Endothelial cell of umbilical vein (primary cell): ENCODE measurements at regions not wholly inside any gene's neighbourhood (a gene's known extent, or its start where the extent isn't known, plus 50 kb on each side); places are given as distances from the start of the nearest gene placed in this dataset.

Experiments used
- BruUV-seq: library from RNA; stranded (reverse); fragments of 400-500 nt; replicated peaks from 2 replicates; lab custom pipeline; 2021; lab: Mats Ljungman, UMichigan
- CTCF ChIA-PET: fragments of 300-600, 350-600 bp; sonication (Branson Sonifier 250); formaldehyde crosslinking; loops from one replicate; lab custom pipeline; 2021; ENCODE audit warnings: antibody characterized with exemption, inconsistent platforms; lab: Charles Lee
- POLR2A ChIA-PET: fragments of 300-600, 350-600 bp; sonication (Branson Sonifier 250); formaldehyde crosslinking; loops from one replicate; lab custom pipeline; 2021; ENCODE audit warnings: antibody characterized with exemption, inconsistent platforms; lab: Charles Lee
- DNase-seq: peaks from one replicate; pipeline ENCODE4 v3.0.0-alpha.2; 2011; ENCODE audit warnings: low read depth, low spot score
- FAIRE-seq: peaks from 2 replicates; lab custom pipeline; 2011; peaks lifted over from hg19 to GRCh38; lab: Jason Lieb, UNC
- H2AFZ ChIP-seq: 2 replicates; pipeline ENCODE4 v1.6.0; 2012; ENCODE audit warnings: low read depth, low read length, control low read depth, inconsistent platforms
- H3K27ac ChIP-seq: 2 replicates; pipeline ENCODE4 v1.5.1; 2011; ENCODE audit warnings: low read depth, mild to moderate bottlenecking, control low read depth, low read length, moderate library complexity; ENCODE audit not compliant: insufficient read depth
- H3K27me3 ChIP-seq, 2 experiments: 2 replicates each; pipeline versions ENCODE4 v1.6.0 to v1.6.1; 2011; ENCODE audit warnings: low read length in 2 of 2, mixed read lengths in 1 of 2; ENCODE audit not compliant: control insufficient read depth in 2 of 2, insufficient read depth in 2 of 2
- H3K36me3 ChIP-seq, 2 experiments: 2 replicates in 1 of 2; 3 replicates in 1 of 2; pipeline ENCODE4 v1.5.1; 2011; ENCODE audit warnings: low read length in 2 of 2, mild to moderate bottlenecking in 1 of 2, moderate library complexity in 1 of 2; ENCODE audit not compliant: control insufficient read depth in 2 of 2, insufficient read depth in 2 of 2; ENCODE audit errors: extremely low read depth in 1 of 2
- H3K4me1 ChIP-seq: 3 replicates; pipeline ENCODE4 v1.5.1; 2011; ENCODE audit warnings: mild to moderate bottlenecking, low read length; ENCODE audit not compliant: control insufficient read depth, insufficient read depth; ENCODE audit errors: extremely low read depth
- H3K4me2 ChIP-seq: 2 replicates; pipeline ENCODE4 v1.6.1; 2011; ENCODE audit warnings: low read length, control low read depth, mixed read lengths; ENCODE audit not compliant: insufficient read depth
- H3K4me3 ChIP-seq, 3 experiments: fragments of 200-600 bp in 1 of 3; sonication (generic), shearing (Covaris generic) in 1 of 3; replicated peaks in 1 of 3; 2 replicates each; pipeline ENCODE4 v1.5.1; 2011 to 2016; ENCODE audit warnings: control low read depth in 3 of 3, low read length in 3 of 3, mild to moderate bottlenecking in 2 of 3, inconsistent platforms in 1 of 3, low read depth in 1 of 3, moderate library complexity in 1 of 3; ENCODE audit not compliant: insufficient read depth in 1 of 3
- H3K79me2 ChIP-seq: 2 replicates; pipeline ENCODE4 v1.6.0; 2012; ENCODE audit warnings: low read length, inconsistent platforms; ENCODE audit not compliant: control insufficient read depth, insufficient read depth
- H3K9ac ChIP-seq: replicated peaks from 2 replicates; pipeline ENCODE3; 2011; ENCODE audit warnings: low read length, control low read depth; ENCODE audit not compliant: insufficient read depth; ENCODE audit errors: extremely low read depth
- H3K9me1 ChIP-seq: replicated peaks from 3 replicates; pipeline ENCODE4 v1.6.0; 2011; ENCODE audit warnings: mild to moderate bottlenecking, low read length; ENCODE audit not compliant: control insufficient read depth, insufficient read depth; ENCODE audit errors: extremely low read depth
- H3K9me3 ChIP-seq: replicated peaks from 2 replicates; pipeline ENCODE4 v1.5.1; 2012; ENCODE audit warnings: low read length, inconsistent platforms; ENCODE audit not compliant: control insufficient read depth, insufficient read depth
- H4K20me1 ChIP-seq: replicated peaks from 2 replicates; pipeline ENCODE3; 2011; ENCODE audit warnings: mild to moderate bottlenecking, low read length; ENCODE audit not compliant: control insufficient read depth, insufficient read depth; ENCODE audit errors: extremely low read depth
- CTCF ChIP-seq, 2 donors: IDR thresholded peaks; 1 replicate in 1 of 2; 2 replicates in 1 of 2; pipeline ENCODE4 v1.5.1; 2011; ENCODE audit warnings: low read length in 2 of 2, mild to moderate bottlenecking in 2 of 2, moderate library complexity in 2 of 2, control low read depth in 1 of 2, inconsistent platforms in 1 of 2, low read depth in 1 of 2; ENCODE audit not compliant: insufficient read depth in 1 of 2; ENCODE audit errors: extremely low read depth in 1 of 2
- EZH2 ChIP-seq: IDR thresholded peaks from 2 replicates; pipeline ENCODE4 v1.6.1; 2012; ENCODE audit warnings: borderline replicate concordance, low read depth, mild to moderate bottlenecking, moderate library complexity, low read length, inconsistent platforms; ENCODE audit not compliant: severe bottlenecking
- FOS ChIP-seq: IDR thresholded peaks from 2 replicates; pipeline ENCODE4 v1.6.1; 2011; ENCODE audit warnings: mild to moderate bottlenecking, low read length, moderate library complexity, borderline replicate concordance; ENCODE audit not compliant: insufficient read depth
- GATA2 ChIP-seq: IDR thresholded peaks from 2 replicates; pipeline ENCODE4 v1.7.0; 2011; ENCODE audit warnings: low read depth, mild to moderate bottlenecking, moderate library complexity, mixed read lengths, low read length; ENCODE audit not compliant: insufficient read length, insufficient read depth
- JUN ChIP-seq: IDR thresholded peaks from 2 replicates; pipeline ENCODE4 v1.6.1; 2011; ENCODE audit warnings: borderline replicate concordance, low read depth; ENCODE audit not compliant: insufficient read length, insufficient read depth
- MAX ChIP-seq: IDR thresholded peaks from 2 replicates; pipeline ENCODE4 v1.6.1; 2011; ENCODE audit not compliant: insufficient read depth, insufficient read length
- MYC ChIP-seq: IDR thresholded peaks from one replicate; pipeline ENCODE4 v1.6.1; 2011; ENCODE audit warnings: mild to moderate bottlenecking, low read depth, low read length
- POLR2A ChIP-seq: IDR thresholded peaks from 2 replicates; pipeline ENCODE4 v1.6.1; 2012; ENCODE audit warnings: low read depth, mild to moderate bottlenecking, control low read depth, low read length
- POLR2AphosphoS5 ChIP-seq: IDR thresholded peaks from 2 replicates; pipeline ENCODE4 v1.6.1; 2012; ENCODE audit warnings: low read depth, mild to moderate bottlenecking, control low read depth, low read length, moderate library complexity; ENCODE audit not compliant: insufficient read depth
- dilution Hi-C: fragments of 300-500 bp; cut with MboI; formaldehyde crosslinking; loops from one replicate; pipeline ENCODE4 v1.15.0; 2019; ENCODE audit warnings: low sequenced_read_pairs; ENCODE audit not compliant: extremely low pct_ligation_motif_present
- intact Hi-C: fragments of 100-400 bp; cut with micrococcal nuclease; formaldehyde crosslinking; loops from one replicate; pipeline ENCODE4 v1.10.0; 2022

- intact Hi-C loops (no loop called here), dilution Hi-C loops (no loop called here)
- H3K79me2 ChIP-seq, result no peaks in the 10 kb centered on the region
- H3K36me3 ChIP-seq, result no peaks in the 10 kb centered on the region
- DNase-seq (no peak), FAIRE-seq (no peak)
- H4K20me1 ChIP-seq, result no peaks in the 10 kb centered on the region
- no peak overlapping the region for H3K27ac ChIP-seq
- H3K4me1 ChIP-seq, result no peaks in the 10 kb centered on the region
- no peaks in the 10 kb centered on the region for H3K9me3 ChIP-seq
- CTCF ChIA-PET, result no interaction called here
- no TSS peak for BruUV-seq
- TF ChIP-seq CTCF (IDR thresholded peaks at IDR 0.05; ENCODE audit: extremely low read depth in 1 of 2, insufficient read depth in 1 of 2, low read depth in 1 of 2, low read length in 2 of 2), result no peak
- TF ChIP-seq POLR2AphosphoS5, result no peak
- TF ChIP-seq FOS, result no peak
- no peak for TF ChIP-seq GATA2
- no peak for TF ChIP-seq MYC
- no peak for TF ChIP-seq JUN
- H3K9ac ChIP-seq, result no peak overlapping the region
- H3K9me1 ChIP-seq, result no peaks in the 10 kb centered on the region
- no peak overlapping the region for H3K4me2 ChIP-seq
- no peak overlapping the region for H2AFZ ChIP-seq
- peaks cover 0 to 7% of the 10 kb centered on the region in 2 experiments for H3K27me3 ChIP-seq
- POLR2A ChIA-PET, result no interaction called here
- no peak overlapping the region for H3K4me3 ChIP-seq
Observed at GRCh38 chr1:208462761-208463160, 218.6 kb upstream of the PLXNA2 start.

- no peaks in the 10 kb centered on the region for H3K79me2 ChIP-seq
- H3K36me3 ChIP-seq, result no peaks in the 10 kb centered on the region
- no peak for FAIRE-seq
- no TSS peak for BruUV-seq
- dilution Hi-C loops (no loop called here), intact Hi-C loops (loop anchor here (5.0 kb wide), 1 partner anchor 727 kb away; no protein-coding TSS in a partner anchor)
- CTCF ChIA-PET, result no interaction called here
- no peaks in the 10 kb centered on the region for H3K4me1 ChIP-seq
- H3K9me3 ChIP-seq, result no peaks in the 10 kb centered on the region
- no peak overlapping the region for H3K27ac ChIP-seq
- H3K4me2 ChIP-seq, result no peak overlapping the region
- H4K20me1 ChIP-seq, result no peaks in the 10 kb centered on the region
- H3K27me3 ChIP-seq, result peaks cover 4 to 7% of the 10 kb centered on the region in 2 experiments
- TF ChIP-seq EZH2, result no peak
- TF ChIP-seq MYC, result no peak
- no peak for TF ChIP-seq JUN
- no peak for TF ChIP-seq GATA2
- no peak for TF ChIP-seq POLR2A
- no peak for TF ChIP-seq FOS
- no peak for TF ChIP-seq CTCF (IDR thresholded peaks at IDR 0.05; ENCODE audit: extremely low read depth in 1 of 2, insufficient read depth in 1 of 2, low read depth in 1 of 2, low read length in 2 of 2)
- no peak for TF ChIP-seq MAX
- no peak for TF ChIP-seq POLR2AphosphoS5
- no peaks in the 10 kb centered on the region for H3K9me1 ChIP-seq
- no peak overlapping the region for H3K4me3 ChIP-seq
- no peak for DNase-seq
- no peak overlapping the region for H2AFZ ChIP-seq
- H3K9ac ChIP-seq, result no peak overlapping the region
- POLR2A ChIA-PET, result no interaction called here
Observed at GRCh38 chr1:208465266-208465665, 221.1 kb upstream of the PLXNA2 start.
